ENCODE measurements at regions not wholly inside any gene's neighbourhood (a gene's known extent, or its start where the extent isn't known, plus 50 kb on each side); places are given as distances from the start of the nearest gene placed in this dataset.

- TF ChIP-seq, protein P1, sequence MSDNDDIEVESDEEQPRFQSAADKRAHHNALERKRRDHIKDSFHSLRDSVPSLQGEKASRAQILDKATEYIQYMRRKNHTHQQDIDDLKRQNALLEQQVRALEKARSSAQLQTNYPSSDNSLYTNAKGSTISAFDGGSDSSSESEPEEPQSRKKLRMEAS (IDR thresholded peaks at IDR 0.05), result no peak
- TF ChIP-seq YY1 (IDR thresholded peaks at IDR 0.05; ENCODE audit: low read depth) (no peak), CREB1 (IDR thresholded peaks at IDR 0.05; ENCODE audit: low read depth) (no peak), EP300 (IDR thresholded peaks at IDR 0.05; ENCODE audit: borderline replicate concordance) (no peak), RAD21 (IDR thresholded peaks at IDR 0.05; ENCODE audit: low read depth) (no peak), TAF1 (IDR thresholded peaks at IDR 0.05; ENCODE audit: low read depth) (no peak), TEAD4 (IDR thresholded peaks at IDR 0.05) (no peak), NFIC (IDR thresholded peaks at IDR 0.05) (no peak), CEBPB (IDR thresholded peaks at IDR 0.05) (no peak), USF1 (IDR thresholded peaks at IDR 0.05) (no peak), EGR1 (IDR thresholded peaks at IDR 0.05) (no peak), TCF12 (IDR thresholded peaks at IDR 0.05; ENCODE audit: low read depth) (no peak), FOXM1 (IDR thresholded peaks at IDR 0.05; ENCODE audit: borderline replicate concordance, low read depth) (no peak)
- TF ChIP-seq, protein P2, sequence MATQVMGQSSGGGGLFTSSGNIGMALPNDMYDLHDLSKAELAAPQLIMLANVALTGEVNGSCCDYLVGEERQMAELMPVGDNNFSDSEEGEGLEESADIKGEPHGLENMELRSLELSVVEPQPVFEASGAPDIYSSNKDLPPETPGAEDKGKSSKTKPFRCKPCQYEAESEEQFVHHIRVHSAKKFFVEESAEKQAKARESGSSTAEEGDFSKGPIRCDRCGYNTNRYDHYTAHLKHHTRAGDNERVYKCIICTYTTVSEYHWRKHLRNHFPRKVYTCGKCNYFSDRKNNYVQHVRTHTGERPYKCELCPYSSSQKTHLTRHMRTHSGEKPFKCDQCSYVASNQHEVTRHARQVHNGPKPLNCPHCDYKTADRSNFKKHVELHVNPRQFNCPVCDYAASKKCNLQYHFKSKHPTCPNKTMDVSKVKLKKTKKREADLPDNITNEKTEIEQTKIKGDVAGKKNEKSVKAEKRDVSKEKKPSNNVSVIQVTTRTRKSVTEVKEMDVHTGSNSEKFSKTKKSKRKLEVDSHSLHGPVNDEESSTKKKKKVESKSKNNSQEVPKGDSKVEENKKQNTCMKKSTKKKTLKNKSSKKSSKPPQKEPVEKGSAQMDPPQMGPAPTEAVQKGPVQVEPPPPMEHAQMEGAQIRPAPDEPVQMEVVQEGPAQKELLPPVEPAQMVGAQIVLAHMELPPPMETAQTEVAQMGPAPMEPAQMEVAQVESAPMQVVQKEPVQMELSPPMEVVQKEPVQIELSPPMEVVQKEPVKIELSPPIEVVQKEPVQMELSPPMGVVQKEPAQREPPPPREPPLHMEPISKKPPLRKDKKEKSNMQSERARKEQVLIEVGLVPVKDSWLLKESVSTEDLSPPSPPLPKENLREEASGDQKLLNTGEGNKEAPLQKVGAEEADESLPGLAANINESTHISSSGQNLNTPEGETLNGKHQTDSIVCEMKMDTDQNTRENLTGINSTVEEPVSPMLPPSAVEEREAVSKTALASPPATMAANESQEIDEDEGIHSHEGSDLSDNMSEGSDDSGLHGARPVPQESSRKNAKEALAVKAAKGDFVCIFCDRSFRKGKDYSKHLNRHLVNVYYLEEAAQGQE (IDR thresholded peaks at IDR 0.05; ENCODE audit: low read depth), result no peak
Measured at GRCh38 chr13:61918841-61919240, 503.2 kb upstream of the PCDH20 start.
